AG10803 (cell line): ENCODE measurements at regions not wholly inside any gene's neighbourhood (a gene's known extent, or its start where the extent isn't known, plus 50 kb on each side); places are given as distances from the start of the nearest gene placed in this dataset.

Experiments used
- DNase-seq: peaks from one replicate; pipeline ENCODE4 v3.0.0; 2010; ENCODE audit warnings: low read depth
- H3K4me3 ChIP-seq: 2 replicates; pipeline ENCODE4 v1.5.1; 2011; ENCODE audit warnings: mild to moderate bottlenecking, low read length, control low read depth
- TF ChIP-seq, protein P1 (sequence below): conservative IDR thresholded peaks from 2 replicates; pipeline ENCODE4 v1.5.1; 2011; ENCODE audit warnings: mild to moderate bottlenecking, low read length, control low read depth, inconsistent platforms

DNA sequence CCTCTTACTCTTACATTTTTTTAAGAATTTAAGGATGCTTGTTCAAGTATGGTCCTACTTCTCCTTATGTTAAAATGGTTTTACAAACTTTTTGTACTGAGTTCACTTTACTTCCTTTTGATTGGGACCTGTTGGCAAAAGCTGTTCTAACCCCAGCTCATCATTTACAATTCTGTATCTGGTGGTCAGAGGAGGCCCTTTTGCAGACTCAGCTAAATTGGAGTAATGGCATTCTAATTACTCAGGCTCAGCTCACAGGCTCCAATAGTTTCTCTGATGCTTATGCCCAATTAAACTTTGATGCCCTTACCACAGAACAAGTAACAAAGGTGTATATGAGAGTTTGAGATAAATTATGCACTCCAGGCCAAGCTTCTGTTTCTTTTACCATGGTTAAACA, 1632.0 kb downstream of the UQCRFS1 start:
- TF ChIP-seq, protein P1, sequence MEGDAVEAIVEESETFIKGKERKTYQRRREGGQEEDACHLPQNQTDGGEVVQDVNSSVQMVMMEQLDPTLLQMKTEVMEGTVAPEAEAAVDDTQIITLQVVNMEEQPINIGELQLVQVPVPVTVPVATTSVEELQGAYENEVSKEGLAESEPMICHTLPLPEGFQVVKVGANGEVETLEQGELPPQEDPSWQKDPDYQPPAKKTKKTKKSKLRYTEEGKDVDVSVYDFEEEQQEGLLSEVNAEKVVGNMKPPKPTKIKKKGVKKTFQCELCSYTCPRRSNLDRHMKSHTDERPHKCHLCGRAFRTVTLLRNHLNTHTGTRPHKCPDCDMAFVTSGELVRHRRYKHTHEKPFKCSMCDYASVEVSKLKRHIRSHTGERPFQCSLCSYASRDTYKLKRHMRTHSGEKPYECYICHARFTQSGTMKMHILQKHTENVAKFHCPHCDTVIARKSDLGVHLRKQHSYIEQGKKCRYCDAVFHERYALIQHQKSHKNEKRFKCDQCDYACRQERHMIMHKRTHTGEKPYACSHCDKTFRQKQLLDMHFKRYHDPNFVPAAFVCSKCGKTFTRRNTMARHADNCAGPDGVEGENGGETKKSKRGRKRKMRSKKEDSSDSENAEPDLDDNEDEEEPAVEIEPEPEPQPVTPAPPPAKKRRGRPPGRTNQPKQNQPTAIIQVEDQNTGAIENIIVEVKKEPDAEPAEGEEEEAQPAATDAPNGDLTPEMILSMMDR = no peak
- no peak overlapping the region for H3K4me3 ChIP-seq
- DNase-seq = no peak
